Stimulated activated CD8-positive, alpha-beta memory T cell treated with anti-CD3 and anti-CD28 coated beads, Interleukin-4, amount 100 ng/mL, for 1 hour (primary cell): ENCODE measurements at regions not wholly inside any gene's neighbourhood (a gene's known extent, or its start where the extent isn't known, plus 50 kb on each side); places are given as distances from the start of the nearest gene placed in this dataset.

Experiments used
- DNase-seq, 2 donors: peaks; one replicate each; pipeline ENCODE4 v3.0.0-alpha.2; 2020; ENCODE audit warnings: low read depth in 2 of 2, low spot score in 1 of 2

DNA sequence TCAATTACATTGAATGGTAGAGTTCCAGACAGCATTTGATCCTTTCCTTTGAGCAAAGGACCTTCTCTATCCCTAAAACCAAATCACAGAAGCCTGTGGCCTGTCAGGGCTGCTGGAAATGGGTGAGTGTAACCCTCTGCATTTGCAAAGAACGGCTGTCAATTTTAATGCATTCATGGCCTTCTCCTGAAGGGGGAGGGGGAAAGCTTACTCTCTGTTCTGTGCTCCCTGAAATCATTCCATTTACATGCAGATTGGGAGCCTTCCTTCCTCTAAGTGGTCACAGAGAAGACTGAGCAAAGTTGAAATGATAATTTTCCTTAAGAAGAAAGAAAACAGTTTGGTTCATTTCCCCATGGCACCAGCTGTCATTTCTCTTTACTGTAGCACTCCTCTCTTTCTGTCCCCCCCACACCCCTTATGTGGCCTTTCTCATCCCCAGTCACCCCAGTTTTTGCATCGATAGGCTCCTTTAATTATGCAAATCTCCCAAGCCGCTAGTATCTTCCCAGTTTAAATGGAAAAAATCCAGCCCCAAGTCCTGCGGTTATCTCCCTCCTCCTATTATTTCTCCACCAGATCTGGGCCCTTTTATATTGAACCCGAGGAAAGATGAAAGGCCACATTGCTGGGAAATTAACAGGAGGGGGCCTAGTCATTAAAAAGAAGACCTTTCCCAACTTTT is 109.4 kb upstream of the KIRREL3 start:
- no peak for DNase-seq

- DNase-seq = no peak
These were observed 108.3 kb upstream of the KIRREL3 start for GRCh38 chr11:127108838-127109237.

DNA sequence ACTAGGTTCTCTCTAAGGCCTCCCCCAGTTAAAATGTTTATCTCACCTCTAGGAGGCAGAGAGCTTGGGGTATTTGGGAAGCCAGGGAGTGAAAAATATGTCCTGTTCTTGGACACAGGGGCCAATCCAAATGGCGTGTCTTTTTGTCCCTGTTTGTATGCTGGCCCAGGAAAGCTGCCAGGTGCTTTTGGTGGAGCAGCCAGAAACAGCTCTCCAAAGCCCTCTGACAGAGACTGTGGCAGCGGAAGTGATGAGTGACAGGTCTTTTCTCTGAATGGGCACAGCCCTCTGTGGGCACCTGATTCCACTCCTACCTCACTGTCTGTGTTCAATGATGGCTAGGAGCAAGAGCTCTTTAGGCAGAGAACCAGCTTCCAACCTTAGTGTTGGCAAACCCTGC is 106.4 kb upstream of the KIRREL3 start:
- no peak for DNase-seq

- no peak for DNase-seq
These were observed 105.3 kb upstream of the KIRREL3 start for GRCh38 chr11:127105593-127106541.

DNA sequence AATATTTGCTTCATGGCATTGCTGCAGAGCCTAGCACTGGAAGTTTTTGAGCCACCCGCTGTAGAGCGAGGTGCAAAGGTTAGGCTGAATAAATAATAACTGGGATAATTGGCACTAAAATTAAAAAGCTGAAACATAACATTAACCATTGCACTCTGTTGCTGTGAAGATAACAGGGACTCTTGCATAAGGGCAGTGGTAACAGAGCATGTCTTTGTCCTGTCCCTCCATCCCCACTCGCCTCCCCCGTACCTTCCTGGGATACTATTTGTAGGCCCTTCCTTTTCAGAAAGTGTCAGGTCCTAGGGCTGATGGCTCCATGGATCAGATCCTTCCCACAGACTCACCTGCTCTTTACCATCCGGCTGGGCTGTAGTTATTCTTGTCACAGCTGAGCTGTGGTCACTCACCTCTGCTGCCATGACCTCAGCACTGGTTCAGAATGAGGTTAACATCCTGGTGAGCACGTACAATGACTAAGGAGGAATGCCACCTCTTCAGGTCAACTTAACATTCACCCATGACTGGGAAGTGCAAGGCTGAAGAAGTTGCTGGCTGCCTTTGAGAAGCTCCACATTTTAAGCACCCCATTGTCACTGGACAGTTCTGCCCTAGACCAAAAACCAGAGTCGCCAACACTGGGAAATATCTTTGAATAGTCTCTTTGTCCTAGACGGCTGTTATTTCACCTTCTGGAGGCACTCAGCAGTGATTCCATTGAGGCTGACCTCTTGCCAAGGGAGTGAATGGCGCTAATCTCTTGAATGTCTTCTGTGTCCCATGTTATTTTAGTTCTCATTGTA is 103.2 kb upstream of the KIRREL3 start:
- DNase-seq = no peak

DNA sequence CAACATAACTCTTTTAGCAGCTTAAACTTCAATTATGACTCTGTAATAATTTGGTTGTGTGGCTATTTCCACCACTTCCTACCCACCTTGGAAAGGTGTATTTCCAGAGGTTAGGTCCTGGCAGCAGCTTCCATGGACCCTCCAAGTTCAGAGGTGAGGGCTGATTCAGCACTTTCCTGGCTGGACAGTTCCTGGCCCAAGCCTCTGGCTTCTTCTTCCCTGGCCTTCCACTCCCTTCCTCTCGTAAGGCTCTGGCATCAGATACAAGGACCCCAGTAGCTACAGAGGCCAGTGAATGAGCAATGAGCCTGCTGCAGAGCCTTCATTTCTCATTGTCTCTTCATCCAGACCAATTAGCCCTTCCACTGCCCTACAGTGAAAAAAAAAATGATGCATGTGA is 98.1 kb upstream of the KIRREL3 start:
- no peak for DNase-seq

- DNase-seq = no peak
These were observed 80.2 kb upstream of the KIRREL3 start for GRCh38 chr11:127080735-127081134.

DNA sequence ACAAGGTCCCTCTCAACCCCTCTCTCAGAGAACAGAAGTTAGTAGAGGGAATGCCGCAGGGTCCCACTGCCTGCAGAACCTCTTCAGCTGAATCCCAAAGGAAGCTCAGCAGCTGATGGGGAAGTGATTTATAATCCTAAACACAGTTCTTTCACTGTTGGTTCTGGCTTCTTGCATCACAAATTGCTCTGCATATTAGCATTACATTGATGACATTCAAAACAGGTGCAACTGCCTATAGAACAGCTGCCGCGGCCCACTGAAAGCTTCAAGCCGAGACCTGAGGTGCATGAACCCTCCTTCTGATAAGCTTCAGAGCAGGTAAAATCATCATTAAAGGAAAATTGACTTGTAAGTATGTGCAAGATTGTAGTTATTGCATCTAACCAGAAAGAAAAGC is 75.2 kb upstream of the KIRREL3 start:
- no peak for DNase-seq

DNA sequence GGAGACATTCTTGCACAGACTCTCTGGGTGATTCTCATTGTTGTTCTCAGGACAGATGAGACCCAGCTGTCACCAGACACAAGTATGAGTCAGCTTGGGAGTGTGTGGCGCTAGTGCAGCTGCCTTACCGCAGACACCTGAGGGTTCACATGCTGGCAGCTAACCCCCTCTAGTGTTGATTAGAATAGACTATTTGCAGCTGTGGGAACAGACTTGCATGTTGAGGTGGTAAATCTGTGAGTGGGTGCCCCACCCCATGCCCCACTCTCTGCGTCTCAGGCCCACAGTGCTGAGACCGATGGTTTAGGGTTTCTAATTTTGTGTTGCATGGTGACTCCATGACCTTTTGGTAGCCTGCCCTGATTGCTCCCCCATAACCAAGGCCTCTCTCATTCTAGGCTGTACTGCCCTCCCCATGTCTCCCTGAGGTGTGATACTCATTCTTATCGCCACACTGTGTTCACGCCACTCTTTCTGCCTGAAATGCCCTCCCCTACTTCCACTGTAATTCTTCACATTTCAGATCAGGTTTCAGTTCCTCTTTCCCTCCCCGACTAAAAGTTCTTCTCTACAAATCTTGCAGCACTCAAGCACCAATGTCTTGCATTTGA is 73.7 kb upstream of the KIRREL3 start:
- no peak for DNase-seq

GRCh38 chr11:127073621-127074020 is 73.1 kb upstream of the KIRREL3 start:
- DNase-seq = no peak

DNA sequence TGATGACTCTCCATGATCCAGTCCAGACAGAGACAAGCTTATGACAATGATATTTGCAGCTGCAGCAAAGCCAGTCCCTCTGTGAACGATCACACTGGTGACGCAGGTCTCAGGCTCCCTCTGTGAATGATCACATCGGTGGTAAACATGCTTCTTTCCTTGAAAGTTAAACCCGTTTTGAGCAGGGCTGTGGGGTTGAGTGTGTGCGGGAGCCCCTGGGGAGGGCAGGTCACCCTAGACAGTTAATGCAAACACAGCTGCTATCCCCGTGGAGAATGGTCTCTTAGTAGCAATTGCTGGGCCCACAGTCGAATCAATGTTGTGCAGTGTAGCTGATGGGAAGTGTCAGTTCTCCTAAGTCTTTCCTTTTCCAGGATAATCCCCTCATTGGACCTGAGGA is 71.0 kb upstream of the KIRREL3 start:
- no peak for DNase-seq

GRCh38 chr11:127070808-127071207 is 70.2 kb upstream of the KIRREL3 start:
- no peak for DNase-seq

GRCh38 chr11:127066401-127067090 is 66.0 kb upstream of the KIRREL3 start:
- no peak for DNase-seq

DNA sequence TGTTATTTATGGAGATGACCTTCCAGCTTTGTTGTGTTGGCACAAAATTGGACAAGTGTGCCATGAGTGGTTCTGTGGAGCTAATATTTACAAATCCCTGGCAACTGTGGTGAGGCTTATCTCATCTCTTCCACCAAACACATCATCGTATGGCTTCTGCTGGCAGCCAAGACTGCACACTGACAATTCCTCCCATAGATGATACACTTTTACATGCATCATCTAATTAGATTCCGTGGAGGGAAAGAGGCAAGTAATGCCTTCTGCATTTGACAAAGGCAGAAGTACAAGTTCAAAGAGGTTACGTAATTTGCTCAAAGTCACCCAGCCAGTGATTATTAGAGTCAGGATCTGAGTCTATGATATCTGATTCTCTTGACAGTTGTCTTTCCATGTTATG is 62.7 kb upstream of the KIRREL3 start:
- no peak for DNase-seq

- no peak for DNase-seq
These were observed 61.4 kb upstream of the KIRREL3 start for GRCh38 chr11:127061947-127062346.

GRCh38 chr11:127059750-127060149 is 59.2 kb upstream of the KIRREL3 start:
- DNase-seq = no peak

- DNase-seq = no peak
These were observed 58.7 kb upstream of the KIRREL3 start for GRCh38 chr11:127059286-127059685.

DNA sequence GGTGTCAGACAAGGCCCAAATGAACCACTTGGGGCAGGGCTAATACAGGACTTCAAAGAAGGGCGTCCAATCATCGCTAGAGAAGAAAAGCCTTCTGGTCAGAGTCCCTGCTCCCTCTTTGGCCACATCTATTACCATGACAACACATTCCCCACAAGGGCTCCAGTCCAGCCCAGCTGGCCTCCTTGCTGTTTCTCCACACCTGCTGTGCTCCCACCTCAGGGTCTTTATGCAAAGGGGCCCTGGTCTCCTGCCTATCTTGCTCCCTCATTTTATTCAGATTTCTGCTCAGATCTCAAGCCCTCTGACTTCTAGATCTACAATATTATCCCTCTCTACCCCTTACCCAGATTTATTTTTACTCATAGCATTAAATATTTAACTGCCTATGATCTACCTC is 58.0 kb upstream of the KIRREL3 start:
- no peak for DNase-seq

- no peak for DNase-seq
These were observed 56.6 kb upstream of the KIRREL3 start for GRCh38 chr11:127057126-127057525.

DNA sequence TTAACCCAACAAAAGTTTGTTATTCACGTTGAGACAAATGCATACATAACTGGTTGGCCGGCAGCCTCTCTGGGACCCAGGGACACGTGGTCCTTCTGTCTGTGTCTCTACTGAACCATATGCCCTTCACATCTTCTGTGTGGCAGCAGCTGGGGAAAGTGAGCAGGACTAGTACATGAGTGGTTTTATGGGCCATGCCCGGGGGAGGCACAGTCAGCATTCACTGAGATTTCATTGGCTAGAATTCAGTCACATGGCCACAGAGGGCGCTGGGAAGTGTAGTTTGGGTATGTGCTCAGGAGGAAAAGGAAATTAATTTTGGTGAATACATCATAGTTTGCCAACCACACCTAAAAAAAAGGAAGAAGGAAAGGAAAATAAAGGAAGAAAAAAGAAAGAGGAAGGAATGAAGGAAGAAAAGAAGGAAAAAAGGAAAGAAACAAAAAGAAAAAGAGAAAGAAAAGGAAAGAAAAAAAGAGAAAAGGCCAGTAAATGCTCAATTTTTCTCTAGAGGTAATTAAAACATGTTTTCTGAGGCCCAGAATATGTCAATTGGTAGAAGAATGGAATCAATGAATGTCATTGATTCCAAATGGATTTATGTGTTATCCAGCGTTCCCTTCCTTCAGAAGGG is 55.9 kb upstream of the KIRREL3 start:
- DNase-seq = no peak
